HL-60/S4 treated with phorbol 12-myristate 13-acetate at 8.2 ng/mL for 4 days and 3 days (cell line): ENCODE measurements at regions not wholly inside any gene's neighbourhood (a gene's known extent, or its start where the extent isn't known, plus 50 kb on each side); places are given as distances from the start of the nearest gene placed in this dataset.

Experiments
- in situ Hi-C: fragments of 300-500 bp; cut with MboI; formaldehyde crosslinking; loops from 2 replicates; pipeline ENCODE4 v1.15.0; 2022; ENCODE audit warnings: low sequenced_read_pairs

- in situ Hi-C loops, result no loop called here
These were observed 437.2 kb upstream of the HS6ST1 start for GRCh38 chr2:128755695-128756364.

GRCh38 chr2:128756365-128756717, 437.7 kb upstream of the HS6ST1 start:
- in situ Hi-C loops, result no loop called here

- in situ Hi-C loops, result no loop called here
These were observed 447.1 kb upstream of the HS6ST1 start for GRCh38 chr2:128765811-128766210.

- in situ Hi-C loops, result no loop called here
These were observed 449.4 kb upstream of the HS6ST1 start for GRCh38 chr2:128768041-128768440.

- in situ Hi-C loops, result no loop called here
These were observed 450.9 kb upstream of the HS6ST1 start for GRCh38 chr2:128769457-128770142.

- in situ Hi-C loops, result no loop called here
These were observed 451.7 kb upstream of the HS6ST1 start for GRCh38 chr2:128770143-128771085.

- in situ Hi-C loops, result no loop called here
These were observed 452.7 kb upstream of the HS6ST1 start for GRCh38 chr2:128771401-128771800.

GRCh38 chr2:128772671-128773070, 454.0 kb upstream of the HS6ST1 start:
- in situ Hi-C loops, result no loop called here

- in situ Hi-C loops, result no loop called here
These were observed 455.1 kb upstream of the HS6ST1 start for GRCh38 chr2:128773641-128774319.

GRCh38 chr2:128774320-128775216, 455.9 kb upstream of the HS6ST1 start:
- in situ Hi-C loops, result no loop called here

- in situ Hi-C loops, result no loop called here
These were observed 456.7 kb upstream of the HS6ST1 start for GRCh38 chr2:128775217-128775913.

- in situ Hi-C loops, result no loop called here
These were observed 457.2 kb upstream of the HS6ST1 start for GRCh38 chr2:128775914-128776285.

GRCh38 chr2:128776461-128777195, 458.0 kb upstream of the HS6ST1 start:
- in situ Hi-C loops, result no loop called here

GRCh38 chr2:128777196-128778035, 458.7 kb upstream of the HS6ST1 start:
- in situ Hi-C loops, result no loop called here

GRCh38 chr2:128778843-128779242, 460.2 kb upstream of the HS6ST1 start:
- in situ Hi-C loops, result no loop called here

- in situ Hi-C loops, result no loop called here
These were observed 460.8 kb upstream of the HS6ST1 start for GRCh38 chr2:128779301-128780095.

GRCh38 chr2:128780434-128781080, 461.9 kb upstream of the HS6ST1 start:
- in situ Hi-C loops, result no loop called here
